HG03135 (cell line): ENCODE measurements at regions not wholly inside any gene's neighbourhood (a gene's known extent, or its start where the extent isn't known, plus 50 kb on each side); places are given as distances from the start of the nearest gene placed in this dataset.

Experiments used
- ATAC-seq: cut with Tn5 transposase; IDR thresholded peaks from one replicate; pipeline ENCODE4 v1.9.1; 2021; ENCODE audit warnings: mild to moderate bottlenecking, moderate library complexity; ENCODE audit not compliant: unreplicated experiment

DNA sequence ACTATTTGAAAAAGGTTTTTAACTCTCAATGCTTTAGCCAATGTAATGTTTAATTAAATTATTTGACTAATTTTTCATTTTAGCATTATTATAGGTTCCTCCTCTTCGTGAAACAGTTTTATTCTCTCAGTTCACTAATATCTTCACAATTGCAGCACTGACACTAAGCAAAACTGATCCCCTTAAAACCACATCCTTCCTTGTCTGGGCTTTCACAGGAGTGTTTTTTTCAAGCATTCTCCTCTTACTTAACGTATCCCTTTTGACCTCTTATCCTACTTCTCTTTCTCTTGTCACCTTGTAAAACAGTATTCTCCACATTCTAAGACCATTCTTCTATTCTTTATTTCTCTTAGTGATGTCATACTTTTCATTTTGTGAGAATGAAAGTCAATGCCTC lies 112.8 kb downstream of the DSC3 start:
- ATAC-seq, result no peak

DNA sequence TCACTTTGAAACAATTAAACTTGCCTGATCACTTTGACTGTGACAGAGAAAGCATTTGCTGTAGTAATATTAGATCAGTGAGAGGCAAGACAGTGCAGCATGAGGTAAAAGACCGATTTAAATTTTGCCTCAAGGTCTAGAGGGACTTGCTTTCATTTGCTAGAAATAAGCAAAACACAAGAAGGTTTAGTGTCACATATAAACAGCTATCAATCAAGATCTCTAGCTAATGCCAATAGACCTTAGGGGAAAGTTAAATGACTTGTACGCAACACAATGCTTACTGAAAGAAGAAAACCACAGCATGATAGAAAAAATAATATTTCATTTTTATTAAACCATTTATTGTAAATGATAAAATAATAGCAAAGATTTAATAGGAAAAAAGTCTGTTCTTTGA lies 113.5 kb downstream of the DSC3 start:
- no peak for ATAC-seq

DNA sequence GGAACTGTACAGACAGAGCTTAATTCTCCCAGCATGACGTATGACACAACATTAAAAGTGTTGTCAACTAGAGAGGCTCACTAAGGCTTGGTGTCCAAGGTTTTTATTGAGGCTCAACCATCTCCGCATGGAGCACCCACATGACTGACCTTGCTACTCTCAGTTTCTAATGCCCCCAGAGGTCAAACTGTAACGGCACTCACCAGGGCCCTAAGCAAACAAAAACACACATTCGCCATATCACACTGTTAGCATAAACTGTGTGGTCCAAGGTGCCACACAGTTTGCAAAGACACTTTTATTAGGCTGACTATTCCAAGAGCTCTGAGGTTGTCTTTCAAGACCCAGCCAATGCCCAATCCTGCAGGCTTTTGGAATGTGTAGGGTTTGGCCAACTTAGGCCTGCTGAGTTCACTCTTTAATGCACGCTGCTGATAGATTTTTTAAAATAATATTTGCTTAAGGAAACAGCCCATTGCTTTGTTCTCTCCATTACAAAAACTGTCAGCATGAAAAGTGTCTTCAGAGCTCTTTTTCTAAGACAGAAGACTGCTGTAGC lies 114.9 kb downstream of the DSC3 start:
- no peak for ATAC-seq

DNA sequence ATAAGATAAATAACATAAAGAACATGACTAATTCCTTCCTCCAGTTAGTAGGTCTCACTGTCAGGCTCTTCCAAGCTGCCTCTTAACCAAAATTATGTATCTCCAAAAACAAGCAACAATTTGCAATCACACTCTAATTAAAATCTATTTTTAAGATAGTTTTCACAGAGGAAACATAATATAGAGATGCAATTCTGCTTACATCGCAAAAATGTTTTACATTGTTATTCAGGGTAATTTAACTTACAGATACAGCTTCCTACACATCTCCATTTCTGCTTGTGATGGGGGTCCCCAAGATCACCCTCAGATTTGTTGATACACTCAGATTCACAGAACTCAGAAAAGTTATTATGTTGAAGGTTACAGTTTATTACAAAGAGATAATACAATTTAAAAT lies 115.5 kb downstream of the DSC3 start:
- no peak for ATAC-seq

DNA sequence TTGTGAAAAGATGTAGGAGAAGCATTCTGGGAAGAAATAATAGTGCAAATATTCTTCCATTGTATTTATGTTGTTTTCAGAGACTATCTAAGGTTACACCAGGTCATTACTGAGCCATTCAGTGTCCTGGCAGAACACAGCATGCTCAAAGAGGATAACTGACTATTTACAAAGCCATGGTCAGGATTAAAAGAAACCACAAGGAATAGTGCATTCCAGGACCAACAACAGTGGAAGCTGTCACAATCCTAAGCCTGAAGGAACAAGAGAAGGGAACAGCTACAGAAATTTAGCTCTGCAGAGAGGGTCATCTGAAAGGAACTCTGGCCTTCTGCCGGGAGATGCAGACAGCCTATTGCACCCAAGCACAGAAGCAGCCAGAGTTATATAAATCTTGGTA lies 116.7 kb downstream of the DSC3 start:
- no peak for ATAC-seq

DNA sequence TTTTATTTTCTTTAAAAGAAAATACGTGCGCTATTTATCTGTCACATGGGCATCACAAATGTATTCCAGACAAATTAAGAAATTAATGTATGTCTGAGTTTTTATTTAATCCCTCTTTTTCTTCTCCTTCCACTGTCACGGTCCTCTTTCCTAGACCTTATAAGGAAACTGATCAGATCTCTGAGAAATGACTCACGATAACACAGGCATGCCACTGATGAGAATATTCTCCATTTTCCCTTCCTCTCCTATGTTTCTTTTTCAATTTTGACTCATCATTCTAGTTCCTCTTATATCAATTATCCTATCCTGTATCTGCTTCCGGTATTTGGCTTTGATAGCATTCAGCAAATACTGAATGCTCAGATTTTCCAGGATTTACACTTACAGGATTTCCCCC lies 121.8 kb downstream of the DSC3 start:
- ATAC-seq, result no peak

DNA sequence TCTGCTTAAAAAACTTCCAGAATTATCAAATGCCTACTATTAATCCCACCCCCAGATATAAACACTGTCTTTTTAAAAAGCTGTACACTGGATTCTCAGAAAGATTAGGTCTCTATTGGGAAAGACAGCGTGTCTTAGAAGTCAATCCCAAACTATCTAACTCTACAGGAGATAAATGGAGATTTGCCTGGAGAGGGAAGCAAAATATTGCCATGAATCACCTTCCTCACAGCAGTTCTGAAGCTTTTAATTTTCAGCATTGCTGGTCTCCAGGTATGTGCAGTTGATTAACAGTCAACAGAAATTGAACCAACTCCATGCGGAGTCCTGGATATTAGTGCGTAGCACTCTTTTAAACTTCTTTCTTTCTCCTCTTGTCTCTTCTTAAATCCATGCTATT lies 122.2 kb downstream of the DSC3 start:
- no peak for ATAC-seq

DNA sequence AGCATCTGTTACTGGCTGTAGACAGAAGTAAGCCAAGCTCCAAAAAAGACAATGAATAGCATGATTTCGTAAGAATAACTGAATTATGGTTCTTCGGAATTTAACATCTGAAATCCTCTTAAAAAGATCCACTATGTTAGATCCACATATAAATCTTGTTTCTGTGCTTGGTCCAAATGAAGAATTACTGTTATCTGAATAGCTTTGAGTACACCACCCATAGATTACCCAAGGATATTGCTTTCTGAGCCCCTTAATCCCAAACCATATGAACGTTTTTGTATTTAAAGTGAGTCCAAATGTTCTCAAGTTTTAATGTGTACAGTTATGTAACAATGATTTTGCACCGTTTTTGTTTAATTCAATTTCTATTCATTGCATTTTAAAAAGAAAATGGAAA lies 124.9 kb downstream of the DSC3 start:
- no peak for ATAC-seq

DNA sequence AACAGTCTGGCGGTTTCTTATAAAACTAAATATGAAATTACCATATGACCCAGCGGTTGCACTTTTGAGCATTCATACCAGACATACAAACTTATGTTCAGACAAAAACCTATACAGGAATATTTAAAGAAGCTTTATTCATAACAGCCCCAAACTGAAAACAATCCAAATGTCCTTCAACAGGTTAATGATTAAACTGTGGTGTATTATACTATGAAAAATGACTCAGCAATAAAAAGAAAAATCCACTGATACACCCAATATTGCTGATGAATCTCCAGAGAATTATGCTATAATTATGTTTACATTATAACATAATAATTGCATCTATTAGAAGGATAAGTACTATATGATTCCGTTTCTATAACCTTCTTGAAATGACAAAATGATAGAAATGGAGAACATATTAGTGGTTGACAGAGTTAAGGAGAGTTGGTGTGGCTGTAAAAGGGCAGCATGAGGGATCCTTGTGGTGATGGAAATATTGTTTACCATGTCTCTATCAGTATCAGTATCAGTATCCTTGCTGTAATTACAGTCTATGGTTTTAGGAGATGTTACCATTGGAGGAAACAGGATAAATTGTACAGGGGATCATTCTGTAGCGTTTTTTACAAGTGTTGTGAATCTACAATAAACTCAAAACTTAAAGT lies 127.1 kb downstream of the DSC3 start:
- ATAC-seq, result no peak

DNA sequence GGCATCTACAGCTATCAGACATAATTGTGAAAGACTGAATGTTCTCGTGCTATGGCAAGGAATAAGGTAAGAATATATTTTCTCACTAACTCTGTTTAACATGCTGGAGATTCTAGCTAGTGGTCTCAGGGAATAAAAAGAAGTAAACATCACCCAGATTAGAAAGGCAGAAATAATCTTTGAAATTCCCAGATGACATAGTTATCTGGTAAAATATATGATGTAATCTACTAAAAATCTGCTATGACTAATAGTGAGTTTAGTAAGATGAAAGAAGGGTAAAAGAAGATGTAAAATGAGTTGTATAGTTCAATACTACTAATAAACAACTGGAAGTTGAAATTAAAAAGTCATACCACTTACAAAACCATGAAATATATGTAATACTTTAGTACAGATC lies 134.2 kb downstream of the DSC3 start:
- no peak for ATAC-seq

DNA sequence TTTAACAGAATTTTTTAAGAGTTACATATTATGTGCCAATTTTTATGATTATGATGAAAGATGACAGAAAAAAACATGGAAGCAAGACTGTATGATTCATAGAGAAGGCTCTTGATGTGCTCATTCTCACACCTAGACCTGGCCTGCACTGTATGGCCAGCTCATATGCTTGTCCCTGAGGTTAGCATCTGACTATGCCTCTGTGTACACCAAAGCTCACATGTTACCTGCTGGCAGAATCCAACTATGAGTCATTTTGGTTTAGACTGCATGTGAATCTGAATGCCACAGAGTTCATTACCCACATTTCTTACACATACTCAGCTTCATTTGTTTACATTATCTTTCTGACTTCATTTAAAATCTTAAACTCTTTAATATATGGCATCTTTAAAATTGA lies 139.0 kb downstream of the DSC3 start:
- ATAC-seq, result no peak

DNA sequence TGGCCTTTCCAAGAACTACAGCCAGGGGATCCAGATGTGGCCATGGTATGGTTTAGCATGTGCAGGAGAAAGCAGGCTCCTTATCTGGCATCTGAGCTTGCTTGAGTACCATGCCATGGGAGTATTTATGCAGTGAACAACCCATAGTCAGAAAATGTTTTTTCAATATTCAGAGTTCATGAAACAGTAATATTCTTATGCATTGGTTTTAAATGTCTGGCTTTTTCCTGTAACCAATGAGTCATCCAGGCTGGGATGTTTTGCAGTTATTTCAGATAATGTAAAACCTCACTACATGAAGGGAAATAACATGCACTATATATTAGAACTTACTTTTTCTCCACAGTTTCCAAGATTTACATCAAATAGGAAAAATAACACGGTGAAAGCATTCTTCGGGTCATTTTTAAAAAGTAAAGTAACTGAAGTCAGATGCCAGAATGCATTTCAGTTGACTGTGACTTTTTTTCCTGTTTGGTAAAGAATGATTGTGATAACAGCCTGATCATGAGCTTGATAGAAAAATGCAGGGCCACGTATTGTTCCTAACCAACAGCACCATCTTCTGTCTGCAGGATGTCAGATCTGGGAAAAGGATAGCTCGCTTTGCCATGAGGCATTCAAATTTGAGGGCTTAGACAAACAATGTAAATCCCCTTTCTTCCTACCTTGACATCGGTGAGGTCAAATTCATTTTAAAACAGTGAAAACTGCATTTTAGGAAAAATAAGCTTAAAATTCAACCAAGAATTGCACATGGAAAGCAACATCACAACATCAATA lies 152.8 kb downstream of the DSC3 start:
- no peak for ATAC-seq

DNA sequence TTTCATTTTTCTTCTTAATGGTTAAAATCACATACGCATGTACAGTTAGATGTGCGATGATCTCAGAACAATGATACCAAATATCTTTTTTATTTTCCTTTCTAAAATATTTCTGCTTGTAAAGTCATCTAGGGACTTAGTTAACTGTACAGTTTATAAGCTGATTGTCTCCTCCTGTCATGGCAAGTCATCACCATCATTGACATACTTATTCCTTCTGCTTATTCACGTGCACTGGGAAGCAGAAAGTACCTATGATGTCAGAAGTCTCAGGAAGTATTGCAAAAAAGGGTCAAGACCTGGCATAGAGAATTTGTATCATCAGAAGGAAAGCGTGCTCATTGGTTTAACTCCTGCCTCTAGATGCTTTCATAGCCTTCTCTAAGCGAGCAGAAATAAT lies 154.2 kb downstream of the DSC3 start:
- no peak for ATAC-seq

DNA sequence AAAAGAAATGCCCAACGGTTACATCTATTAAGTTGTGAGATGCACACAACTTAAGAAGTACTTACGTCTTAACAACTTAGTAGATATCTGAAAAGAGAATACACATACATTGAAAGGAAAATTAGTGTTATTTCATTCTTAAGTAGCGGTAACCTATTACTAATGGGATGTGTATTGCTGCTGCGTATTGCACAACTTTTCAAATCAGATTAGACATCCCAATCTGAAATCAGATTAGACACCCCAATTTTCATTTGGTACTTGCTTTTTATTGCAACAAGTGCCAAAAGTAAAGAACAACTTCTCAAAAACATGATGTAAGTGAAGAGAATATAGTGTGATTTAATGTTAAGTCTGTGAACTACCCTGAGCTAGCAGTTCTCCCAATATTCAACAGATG lies 155.5 kb downstream of the DSC3 start:
- ATAC-seq, result no peak

DNA sequence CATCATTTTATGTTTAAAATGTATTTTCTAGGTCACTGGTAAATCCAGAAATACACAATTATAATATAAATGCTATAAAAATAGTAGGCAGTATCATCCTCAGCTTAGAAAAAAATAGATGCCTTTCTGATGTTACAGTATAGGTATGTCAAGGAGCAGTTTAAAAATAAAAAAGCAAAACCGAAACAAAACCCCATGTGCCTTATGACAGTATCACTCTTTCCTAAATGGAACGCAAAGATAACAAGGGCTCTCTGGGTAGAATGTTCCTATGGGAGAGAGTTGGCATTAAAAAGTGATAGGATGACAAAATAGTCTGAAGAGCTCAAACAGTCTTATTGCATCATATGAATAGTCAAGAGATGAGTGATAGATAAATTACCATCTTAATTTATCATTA lies 172.1 kb downstream of the DSC3 start:
- ATAC-seq, result no peak

DNA sequence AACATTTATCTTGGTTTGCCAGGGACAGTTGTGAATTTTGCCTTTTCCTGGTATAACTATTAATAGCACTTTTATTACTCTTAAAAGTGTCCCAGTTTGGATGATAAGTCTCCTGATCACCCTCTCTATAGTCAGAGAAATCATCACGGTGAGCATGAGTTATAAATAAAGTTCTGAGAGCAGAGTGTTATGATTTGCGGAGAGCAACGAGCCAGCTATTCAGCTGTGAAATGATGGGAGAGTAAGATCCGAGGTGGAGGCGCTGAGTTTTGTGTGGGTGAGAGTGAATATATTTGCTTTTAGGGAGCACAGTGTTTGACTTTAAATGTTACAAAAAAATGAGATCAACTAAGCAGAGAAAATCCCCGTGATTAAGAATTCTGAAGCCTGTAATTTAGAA lies 179.6 kb downstream of the DSC3 start:
- no peak for ATAC-seq

DNA sequence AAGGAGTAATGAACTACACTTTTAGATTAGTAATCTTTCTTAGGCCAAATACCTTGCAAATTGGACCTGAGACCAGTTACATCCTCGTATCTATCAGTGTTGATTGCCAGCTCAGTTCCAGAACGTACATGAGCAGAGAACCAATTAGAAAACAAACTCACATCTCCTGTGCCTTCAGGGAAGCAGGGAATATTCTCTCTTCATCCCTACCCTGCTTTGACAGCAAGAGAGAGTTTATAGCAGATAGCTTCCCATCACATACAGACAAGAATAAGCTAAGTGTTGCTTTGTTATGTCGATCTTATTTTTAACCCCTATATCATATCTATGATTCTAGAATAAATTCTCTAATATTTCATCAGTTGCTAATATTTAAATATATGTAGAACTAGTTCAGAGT lies 181.8 kb downstream of the DSC3 start:
- no peak for ATAC-seq

DNA sequence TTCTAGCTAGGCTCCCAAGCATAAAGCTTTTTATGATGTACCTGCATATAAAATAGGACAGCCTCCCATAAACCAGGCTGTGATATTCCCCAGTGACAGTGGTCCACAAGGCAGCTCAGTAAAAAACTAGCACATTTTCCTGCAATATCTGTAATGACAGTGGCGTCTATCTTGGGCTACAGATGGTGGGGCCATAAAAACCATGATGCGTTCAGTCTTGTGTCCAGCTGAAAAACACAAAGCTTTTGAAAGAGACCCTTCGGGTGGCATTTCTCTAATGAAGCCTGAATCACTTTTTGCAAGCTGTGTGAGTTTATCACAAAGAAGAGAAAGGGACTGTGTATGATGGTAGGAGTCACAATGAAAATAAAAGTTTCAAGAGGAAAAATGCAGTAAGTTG lies 183.5 kb downstream of the DSC3 start:
- no peak for ATAC-seq

DNA sequence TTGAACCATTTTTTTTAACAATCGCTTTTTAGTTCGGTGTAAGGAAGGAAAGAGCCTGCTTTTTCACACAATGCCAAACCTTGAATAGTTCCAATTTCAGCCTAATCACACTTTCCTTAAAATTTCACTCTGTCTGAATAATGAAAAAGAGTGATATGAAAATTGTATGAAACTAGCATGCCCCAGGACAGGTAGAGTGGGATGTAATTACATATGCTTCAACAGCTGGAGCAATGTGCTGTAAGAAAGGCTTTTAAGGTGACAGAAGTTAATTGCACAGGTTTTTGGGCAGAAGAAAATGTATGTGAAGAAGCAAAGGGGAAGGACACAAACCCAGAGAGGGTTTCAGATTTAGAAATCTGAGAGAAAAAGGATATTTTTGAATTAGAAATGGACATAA lies 184.0 kb downstream of the DSC3 start:
- no peak for ATAC-seq

DNA sequence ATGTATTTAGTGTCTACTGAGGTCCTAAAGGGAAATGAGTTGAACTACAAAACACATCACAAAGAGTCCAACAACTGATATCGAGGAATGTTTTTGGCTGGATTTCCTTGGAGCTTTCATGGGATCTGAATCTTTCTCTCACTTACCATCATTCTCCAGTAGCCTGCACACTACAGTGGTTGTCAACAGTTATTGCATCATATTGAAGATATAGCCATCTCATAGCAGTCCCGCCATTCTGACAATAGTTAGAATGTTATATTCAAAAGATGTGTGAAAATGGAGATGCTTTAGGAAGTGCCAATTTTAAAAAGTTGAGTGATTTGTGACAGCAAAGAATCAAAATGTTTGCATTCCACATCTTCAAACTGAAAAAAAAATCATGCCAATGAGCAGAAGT lies 186.8 kb downstream of the DSC3 start:
- ATAC-seq, result no peak

DNA sequence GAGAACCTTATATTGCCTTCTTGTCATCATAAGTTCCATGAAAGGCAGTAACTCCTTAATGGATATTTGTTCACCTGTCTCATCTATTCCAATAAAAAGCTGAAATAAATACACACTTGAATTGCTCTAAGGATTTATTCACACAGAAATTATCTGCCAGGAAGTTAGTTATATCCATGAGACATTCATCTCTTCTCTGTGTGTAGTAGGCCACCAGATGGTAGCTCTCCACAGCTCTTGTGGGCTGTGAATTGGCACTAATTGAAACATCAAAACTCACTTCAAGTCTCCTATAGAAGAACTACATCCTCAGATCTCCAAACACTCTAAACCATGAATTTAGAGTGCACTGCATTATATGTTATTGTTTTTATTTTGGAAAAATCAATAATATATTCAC lies 189.6 kb downstream of the DSC3 start:
- ATAC-seq, result no peak

DNA sequence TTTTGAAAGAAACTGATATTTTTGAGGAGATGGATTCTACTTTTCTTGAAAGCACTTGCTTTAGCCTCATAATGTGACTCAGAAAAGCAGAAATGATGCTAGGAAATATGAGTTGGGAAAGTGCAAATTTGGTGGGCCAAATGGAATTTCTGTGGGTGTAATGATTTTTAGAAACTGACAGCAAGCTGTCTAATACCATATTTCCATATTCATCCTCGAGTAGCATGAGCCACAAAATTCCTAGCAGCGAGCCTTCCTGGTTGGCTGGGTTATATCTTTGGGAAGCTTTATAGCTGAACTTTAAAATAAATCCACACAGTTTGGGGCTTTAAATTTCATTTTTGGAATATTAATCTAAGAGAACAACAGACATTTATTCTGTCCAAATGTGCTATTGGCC lies 190.0 kb downstream of the DSC3 start:
- ATAC-seq, result no peak
